GM23248 (cell line): ENCODE measurements at regions not wholly inside any gene's neighbourhood (a gene's known extent, or its start where the extent isn't known, plus 50 kb on each side); places are given as distances from the start of the nearest gene placed in this dataset.

Source experiments
- DNase-seq: peaks from one replicate; pipeline ENCODE4 v3.0.0-alpha.2; 2015
- H2AFZ ChIP-seq: fragments of 200-600 bp; sonication (generic); 2 replicates; pipeline ENCODE4 v1.6.1; 2016; ENCODE audit warnings: antibody characterized with exemption
- H3F3A ChIP-seq: fragments of 200-600 bp; sonication (generic); 2 replicates; pipeline ENCODE4 v1.6.1; 2016; ENCODE audit warnings: mild to moderate bottlenecking, antibody characterized with exemption, mixed run types; ENCODE audit not compliant: insufficient read depth
- H3K27ac ChIP-seq: fragments of 200-600 bp; sonication (generic); 2 replicates; pipeline ENCODE4 v1.5.1; 2016; ENCODE audit warnings: mild to moderate bottlenecking
- H3K27me3 ChIP-seq: fragments of 200-600 bp; sonication (generic); replicated peaks from 2 replicates; pipeline ENCODE4 v1.6.1; 2016; ENCODE audit warnings: mild to moderate bottlenecking; ENCODE audit not compliant: insufficient read depth
- H3K36me3 ChIP-seq: fragments of 200-600 bp; sonication (generic); 2 replicates; pipeline ENCODE4 v1.6.1; 2016; ENCODE audit warnings: low read depth, mild to moderate bottlenecking
- H3K4me1 ChIP-seq: fragments of 200-600 bp; sonication (generic); 2 replicates; pipeline ENCODE4 v1.6.1; 2016; ENCODE audit warnings: mild to moderate bottlenecking; ENCODE audit not compliant: insufficient read depth
- H3K4me2 ChIP-seq: fragments of 200-600 bp; sonication (generic); one replicate; pipeline ENCODE4 v1.6.1; 2016; ENCODE audit warnings: mild to moderate bottlenecking; ENCODE audit not compliant: unreplicated experiment
- H3K4me3 ChIP-seq: fragments of 200-600 bp; sonication (generic); 2 replicates; pipeline ENCODE4 v1.5.1; 2016; ENCODE audit warnings: mild to moderate bottlenecking
- H3K79me2 ChIP-seq: fragments of 200-600 bp; sonication (generic); 2 replicates; pipeline ENCODE4 v1.6.1; 2016; ENCODE audit warnings: mild to moderate bottlenecking; ENCODE audit not compliant: insufficient read depth
- H3K9ac ChIP-seq: fragments of 200-600 bp; sonication (generic); 2 replicates; pipeline ENCODE4 v1.6.1; 2016; ENCODE audit warnings: mild to moderate bottlenecking
- H3K9me2 ChIP-seq: fragments of 200-600 bp; sonication (generic); 2 replicates; pipeline ENCODE4 v1.6.1; 2016; ENCODE audit warnings: mixed run types, mild to moderate bottlenecking, moderate library complexity; ENCODE audit not compliant: insufficient read depth
- H3K9me3 ChIP-seq: fragments of 200-600 bp; sonication (generic); one replicate; pipeline ENCODE4 v1.6.1; 2017; ENCODE audit warnings: low read depth
- H4K20me1 ChIP-seq: fragments of 200-600 bp; sonication (generic); 2 replicates; pipeline ENCODE4 v1.6.0; 2016; ENCODE audit not compliant: insufficient read depth
- EZH2 ChIP-seq: fragments of 200-600 bp; sonication (generic); IDR thresholded peaks from 2 replicates; pipeline ENCODE4 v1.6.1; 2018; ENCODE audit warnings: antibody characterized with exemption, mild to moderate bottlenecking; ENCODE audit not compliant: insufficient read depth, poor library complexity, severe bottlenecking
- EZH2phosphoT487 ChIP-seq: fragments of 200-600 bp; sonication (generic); IDR thresholded peaks from 2 replicates; pipeline ENCODE4 v1.6.1; 2018; ENCODE audit warnings: antibody characterized with exemption, moderate library complexity, mild to moderate bottlenecking, low read depth; ENCODE audit not compliant: insufficient read depth
- whole genome bisulfite sequencing, 2 experiments: methylation state at CpG; one replicate each; pipeline ENCODE4 v1.1.6; 2015 to 2017; ENCODE audit warnings: low lambda C conversion rate in 2 of 2, low coverage in 1 of 2; ENCODE audit errors: missing lambda C conversion rate in 2 of 2; 5-methylcytosine and 5-hydroxymethylcytosine counted together
- in situ Hi-C: fragments of 300-500 bp; cut with MboI; formaldehyde crosslinking; loops from 2 replicates; pipeline ENCODE4 v1.15.0; 2020

DNA sequence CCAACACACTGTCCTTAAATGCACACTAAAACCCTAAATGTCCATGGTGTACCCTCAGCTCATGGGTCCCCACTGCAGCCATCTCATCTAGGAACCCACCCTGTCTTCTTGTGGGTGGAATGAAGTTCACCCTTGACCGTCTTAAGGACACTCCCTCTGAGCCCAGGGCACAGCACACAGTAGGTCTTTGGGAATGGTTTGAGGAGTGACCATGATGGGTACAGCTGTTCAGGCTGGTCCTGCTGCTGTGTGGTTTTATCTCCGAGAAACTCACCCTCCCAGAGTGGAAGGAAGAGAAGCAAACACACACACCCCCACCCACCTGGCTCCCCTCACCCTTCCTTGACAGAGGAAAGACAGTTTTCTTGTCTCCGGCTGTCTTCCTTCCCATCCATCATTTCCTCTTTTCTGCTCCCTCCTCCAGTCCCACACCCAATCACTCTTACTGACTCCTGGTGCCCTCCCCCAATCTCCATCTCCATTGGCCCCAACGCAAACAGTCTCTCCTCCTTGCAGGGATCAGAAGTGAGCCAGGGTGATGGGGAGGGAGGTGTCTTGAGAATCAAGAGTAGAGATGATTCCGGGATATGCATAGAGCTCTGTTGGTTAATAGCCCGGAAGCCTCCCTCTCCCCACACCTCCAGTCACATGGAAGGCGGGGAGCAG, 105.9 kb upstream of the LHX5 start:
- in situ Hi-C loops, result no loop called here
- DNase-seq, result no peak
- no peak overlapping the region for H2AFZ ChIP-seq
- no peak overlapping the region for H3K27ac ChIP-seq
- no peaks in the 10 kb centered on the region for H3K9me3 ChIP-seq
- TF ChIP-seq EZH2phosphoT487 (no peak), EZH2 (no peak)
- H3K27me3 ChIP-seq, result no peaks in the 10 kb centered on the region
- no peaks in the 10 kb centered on the region for H3K36me3 ChIP-seq
- H3K4me3 ChIP-seq, result no peak overlapping the region
- H3K4me1 ChIP-seq, result no peaks in the 10 kb centered on the region
- H3K9ac ChIP-seq, result no peak overlapping the region
- no peak overlapping the region for H3K4me2 ChIP-seq
- WGBS, 2 experiments, result 18 to 21% methylated on average over 7 of the region's 7 CpGs
- H3K79me2 ChIP-seq, result no peaks in the 10 kb centered on the region
- H4K20me1 ChIP-seq, result no peaks in the 10 kb centered on the region
- H3K9me2 ChIP-seq, result no peaks in the 10 kb centered on the region
- no peaks in the 10 kb centered on the region for H3F3A ChIP-seq

DNA sequence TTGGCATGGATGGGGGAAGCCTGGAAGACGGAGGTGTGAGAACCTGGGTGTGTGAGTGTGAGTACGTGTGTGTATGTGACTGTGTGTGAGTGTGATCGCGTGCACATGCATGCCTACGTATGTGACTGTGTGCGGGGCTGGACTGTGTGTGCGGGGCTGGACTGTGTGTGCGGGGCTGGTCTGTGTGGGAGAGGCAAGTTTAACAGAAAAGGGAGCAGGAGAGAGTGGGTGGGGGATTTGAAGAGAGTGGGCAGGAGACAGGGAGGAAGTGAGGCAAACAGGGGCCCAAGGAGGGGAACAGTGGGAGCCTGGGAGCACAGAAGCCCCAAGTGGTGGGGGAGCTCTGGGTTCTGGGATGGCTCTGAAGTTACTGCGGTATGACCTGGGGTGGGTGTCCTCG, 103.7 kb upstream of the LHX5 start:
- Histone ChIP-seq H2AFZ (no peak overlapping the region), H3K79me2 (no peaks in the 10 kb centered on the region), H3K27me3 (no peaks in the 10 kb centered on the region), H3K9ac (no peak overlapping the region), H3K36me3 (no peaks in the 10 kb centered on the region), H3K9me2 (no peaks in the 10 kb centered on the region), H3K4me2 (no peak overlapping the region), H4K20me1 (no peaks in the 10 kb centered on the region), H3K27ac (no peak overlapping the region), H3F3A (no peaks in the 10 kb centered on the region), H3K4me1 (no peaks in the 10 kb centered on the region), H3K9me3 (no peaks in the 10 kb centered on the region), H3K4me3 (no peak overlapping the region)
- WGBS, 2 experiments, result 28 to 37% methylated on average over 10 of the region's 10 CpGs
- TF ChIP-seq EZH2 (no peak), EZH2phosphoT487 (no peak)
- DNase-seq, result no peak
- in situ Hi-C loops, result no loop called here

DNA sequence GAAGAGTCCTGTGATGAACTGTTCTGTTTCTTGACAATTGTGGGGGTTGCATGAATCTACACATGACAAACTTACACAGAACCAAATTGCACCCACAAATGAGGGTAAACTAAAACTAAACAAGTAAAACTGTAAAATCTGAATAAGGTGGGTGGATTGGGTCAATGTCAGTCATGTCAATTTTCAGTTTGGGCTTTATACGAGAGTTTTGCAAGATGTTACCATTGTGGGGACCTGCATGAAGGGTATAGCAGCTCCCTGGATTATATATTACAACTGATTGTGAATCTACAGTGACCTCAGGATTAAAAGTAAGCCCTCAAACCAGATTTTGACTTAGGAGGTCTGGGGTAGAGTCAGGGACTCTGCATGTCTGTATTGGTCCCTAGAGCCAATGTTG, 101.5 kb upstream of the LHX5 start:
- Histone ChIP-seq H4K20me1 (no peaks in the 10 kb centered on the region), H3K4me1 (no peaks in the 10 kb centered on the region), H3K9me2 (no peaks in the 10 kb centered on the region), H3K79me2 (no peaks in the 10 kb centered on the region), H3K4me3 (no peak overlapping the region), H2AFZ (no peak overlapping the region), H3K9me3 (no peaks in the 10 kb centered on the region), H3K4me2 (no peak overlapping the region), H3K27me3 (no peaks in the 10 kb centered on the region), H3K9ac (no peak overlapping the region), H3F3A (no peaks in the 10 kb centered on the region), H3K36me3 (no peaks in the 10 kb centered on the region), H3K27ac (no peak overlapping the region)
- 30 to 46% methylated on average over 1 of the region's 1 CpG for WGBS, 2 experiments
- in situ Hi-C loops, result no loop called here
- TF ChIP-seq EZH2 (no peak), EZH2phosphoT487 (no peak)
- no peak for DNase-seq

DNA sequence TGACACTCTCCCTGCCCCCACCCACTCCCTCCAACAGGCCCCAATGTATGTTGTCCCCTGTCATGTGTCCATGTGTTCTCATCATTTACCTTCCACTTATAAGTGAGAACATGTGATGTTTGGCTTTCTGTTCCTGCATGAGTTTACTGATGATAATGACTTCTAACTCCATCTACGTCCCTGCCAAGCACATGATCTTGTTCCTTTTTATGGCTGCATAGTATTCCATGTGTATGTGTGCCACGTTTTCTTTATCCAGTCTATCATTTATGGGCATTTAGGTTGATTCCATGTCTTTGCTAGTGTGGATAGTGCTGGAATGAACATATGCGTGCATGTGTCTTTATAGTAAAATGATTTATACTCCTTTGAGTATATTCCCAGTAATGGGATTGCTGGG, 100.0 kb upstream of the LHX5 start:
- in situ Hi-C loops, result no loop called here
- no peaks in the 10 kb centered on the region for H3F3A ChIP-seq
- H3K27me3 ChIP-seq, result no peaks in the 10 kb centered on the region
- H3K4me2 ChIP-seq, result no peak overlapping the region
- no peak overlapping the region for H3K9ac ChIP-seq
- no peaks in the 10 kb centered on the region for H3K79me2 ChIP-seq
- H3K27ac ChIP-seq, result no peak overlapping the region
- H3K9me3 ChIP-seq, result no peaks in the 10 kb centered on the region
- H3K36me3 ChIP-seq, result no peaks in the 10 kb centered on the region
- WGBS, 2 experiments, result 19 to 26% methylated on average over 3 of the region's 3 CpGs
- no peak for DNase-seq
- H3K4me1 ChIP-seq, result no peaks in the 10 kb centered on the region
- TF ChIP-seq EZH2phosphoT487, result no peak
- no peak for TF ChIP-seq EZH2
- H3K4me3 ChIP-seq, result no peak overlapping the region
- no peaks in the 10 kb centered on the region for H4K20me1 ChIP-seq
- no peak overlapping the region for H2AFZ ChIP-seq
- H3K9me2 ChIP-seq, result no peaks in the 10 kb centered on the region

DNA sequence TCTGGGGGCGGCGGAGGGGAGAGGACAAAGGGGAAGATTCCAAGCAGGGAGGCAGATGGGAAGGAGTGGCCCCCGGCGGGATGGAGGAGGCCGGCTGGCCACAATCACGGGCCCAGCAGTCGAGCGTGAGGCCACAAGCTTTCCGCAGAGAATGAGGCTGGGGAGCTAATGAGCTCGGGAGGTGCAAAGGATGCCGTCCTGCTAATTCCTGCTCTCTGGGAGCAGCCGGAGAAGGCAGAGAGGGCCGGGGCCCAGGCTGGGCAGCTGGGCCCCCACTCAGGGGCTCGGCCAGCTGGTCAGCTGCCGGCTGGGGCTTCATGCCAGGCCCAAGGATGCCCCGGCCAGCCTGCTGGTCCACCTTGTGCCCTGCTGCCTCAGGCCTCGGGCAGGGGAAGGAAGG, 98.1 kb upstream of the LHX5 start:
- DNase-seq, result no peak
- Histone ChIP-seq H3K79me2 (no peaks in the 10 kb centered on the region), H3F3A (no peaks in the 10 kb centered on the region), H3K27me3 (no peaks in the 10 kb centered on the region), H3K4me2 (no peak overlapping the region), H3K9me2 (no peaks in the 10 kb centered on the region), H3K4me1 (no peaks in the 10 kb centered on the region), H3K36me3 (no peaks in the 10 kb centered on the region), H3K9ac (no peak overlapping the region), H3K27ac (no peak overlapping the region), H4K20me1 (no peaks in the 10 kb centered on the region), H3K4me3 (no peak overlapping the region), H3K9me3 (no peaks in the 10 kb centered on the region), H2AFZ (no peak overlapping the region)
- no peak for TF ChIP-seq EZH2phosphoT487
- TF ChIP-seq EZH2, result no peak
- in situ Hi-C loops, result no loop called here
- 22 to 23% methylated on average over 14 to 17 of the region's 17 CpGs for WGBS, 2 experiments
